ENCODE measurements at regions not wholly inside any gene's neighbourhood (a gene's known extent, or its start where the extent isn't known, plus 50 kb on each side); places are given as distances from the start of the nearest gene placed in this dataset.

- TF ChIP-seq CTCF (IDR thresholded peaks at IDR 0.05; ENCODE audit: low read depth, low read length) (no peak), POLR2A (IDR thresholded peaks at IDR 0.05; ENCODE audit: extremely low read depth, insufficient read length) (no peak), MYC (IDR thresholded peaks at IDR 0.05; ENCODE audit: low read depth, low read length) (no peak), MAX (IDR thresholded peaks at IDR 0.05; ENCODE audit: low read depth, low read length) (no peak)
- H3K4me3 ChIP-seq (ENCODE audit: low read depth, low read length): no peak overlapping the region
- no peak for DNase-seq (ENCODE audit: low read depth)
These were observed 229.4 kb upstream of the GATB start for GRCh38 chr4:151990201-151990600.

- TF ChIP-seq MAX (IDR thresholded peaks at IDR 0.05; ENCODE audit: low read depth, low read length) (no peak), CTCF (IDR thresholded peaks at IDR 0.05; ENCODE audit: low read depth, low read length) (no peak), MYC (IDR thresholded peaks at IDR 0.05; ENCODE audit: low read depth, low read length) (no peak), POLR2A (IDR thresholded peaks at IDR 0.05; ENCODE audit: extremely low read depth, insufficient read length) (no peak)
- no peak for DNase-seq (ENCODE audit: low read depth)
- H3K4me3 ChIP-seq (ENCODE audit: low read depth, low read length): no peak overlapping the region
These were observed 227.8 kb upstream of the GATB start for GRCh38 chr4:151988591-151988990.

GRCh38 chr4:151987606-151988005, 226.8 kb upstream of the GATB start:
- TF ChIP-seq MYC (IDR thresholded peaks at IDR 0.05; ENCODE audit: low read depth, low read length) (no peak), CTCF (IDR thresholded peaks at IDR 0.05; ENCODE audit: low read depth, low read length) (no peak), MAX (IDR thresholded peaks at IDR 0.05; ENCODE audit: low read depth, low read length) (no peak), POLR2A (IDR thresholded peaks at IDR 0.05; ENCODE audit: extremely low read depth, insufficient read length) (no peak)
- H3K4me3 ChIP-seq (ENCODE audit: low read depth, low read length): no peak overlapping the region
- DNase-seq (ENCODE audit: low read depth): no peak

- TF ChIP-seq MAX (IDR thresholded peaks at IDR 0.05; ENCODE audit: low read depth, low read length): no peak
- TF ChIP-seq MYC (IDR thresholded peaks at IDR 0.05; ENCODE audit: low read depth, low read length): no peak
- TF ChIP-seq POLR2A (IDR thresholded peaks at IDR 0.05; ENCODE audit: extremely low read depth, insufficient read length): no peak
- no peak for TF ChIP-seq CTCF (IDR thresholded peaks at IDR 0.05; ENCODE audit: low read depth, low read length)
- DNase-seq (ENCODE audit: low read depth): no peak
- no peak overlapping the region for H3K4me3 ChIP-seq (ENCODE audit: low read depth, low read length)
These were observed 223.0 kb upstream of the GATB start for GRCh38 chr4:151983854-151984253.

GRCh38 chr4:151979819-151980218, 219.0 kb upstream of the GATB start:
- DNase-seq (ENCODE audit: low read depth): no peak
- no peak for TF ChIP-seq MYC (IDR thresholded peaks at IDR 0.05; ENCODE audit: low read depth, low read length)
- no peak for TF ChIP-seq POLR2A (IDR thresholded peaks at IDR 0.05; ENCODE audit: extremely low read depth, insufficient read length)
- no peak for TF ChIP-seq CTCF (IDR thresholded peaks at IDR 0.05; ENCODE audit: low read depth, low read length)
- TF ChIP-seq MAX (IDR thresholded peaks at IDR 0.05; ENCODE audit: low read depth, low read length): no peak

GRCh38 chr4:151968643-151969042, 207.8 kb upstream of the GATB start:
- no peak for TF ChIP-seq MAX (IDR thresholded peaks at IDR 0.05; ENCODE audit: low read depth, low read length)
- no peak for TF ChIP-seq POLR2A (IDR thresholded peaks at IDR 0.05; ENCODE audit: extremely low read depth, insufficient read length)
- TF ChIP-seq MYC (IDR thresholded peaks at IDR 0.05; ENCODE audit: low read depth, low read length): no peak
- no peak for TF ChIP-seq CTCF (IDR thresholded peaks at IDR 0.05; ENCODE audit: low read depth, low read length)
- DNase-seq (ENCODE audit: low read depth): no peak
- no peak overlapping the region for H3K4me3 ChIP-seq (ENCODE audit: low read depth, low read length)

More at GRCh38 chr4:151979819-151980218, 219.0 kb upstream of the GATB start:
- no peak overlapping the region for H3K4me3 ChIP-seq (ENCODE audit: low read depth, low read length)

Measured in NB4 (cell line).